ENCODE measurements at regions not wholly inside any gene's neighbourhood (a gene's known extent, or its start where the extent isn't known, plus 50 kb on each side); places are given as distances from the start of the nearest gene placed in this dataset.

GRCh38 chr11:128052912-128053641 lies 534.3 kb downstream of the ETS1 start:
- TF ChIP-seq POLR2A (IDR thresholded peaks at IDR 0.05; ENCODE audit: low read depth, low read length) (no peak), CTCF (IDR thresholded peaks at IDR 0.05; ENCODE audit: extremely low read depth in 1 of 2, insufficient read depth in 1 of 2, low read depth in 1 of 2, low read length in 2 of 2) (no peak), EZH2 (IDR thresholded peaks at IDR 0.05; ENCODE audit: borderline replicate concordance, low read depth, low read length, severe bottlenecking) (no peak), GATA2 (IDR thresholded peaks at IDR 0.05; ENCODE audit: insufficient read depth, insufficient read length, low read depth, low read length) (peak; percentile 89), POLR2AphosphoS5 (IDR thresholded peaks at IDR 0.05; ENCODE audit: insufficient read depth, low read depth, low read length) (no peak), JUN (IDR thresholded peaks at IDR 0.05; ENCODE audit: borderline replicate concordance, insufficient read depth, insufficient read length, low read depth) (no peak), MAX (IDR thresholded peaks at IDR 0.05; ENCODE audit: insufficient read depth, insufficient read length) (no peak), MYC (IDR thresholded peaks at IDR 0.05; ENCODE audit: low read depth, low read length) (no peak), FOS (IDR thresholded peaks at IDR 0.05; ENCODE audit: borderline replicate concordance, insufficient read depth, low read length) (peak; percentile 33)

All from endothelial cell of umbilical vein (primary cell).